ENCODE measurements at regions not wholly inside any gene's neighbourhood (a gene's known extent, or its start where the extent isn't known, plus 50 kb on each side); places are given as distances from the start of the nearest gene placed in this dataset.

- Histone ChIP-seq H3K4me3 (ENCODE audit: low read length) (no peak overlapping the region), H3K4me2 (ENCODE audit: low read length) (no peak overlapping the region), H3K36me3 (ENCODE audit: control insufficient read depth, low read length) (no peaks in the 10 kb centered on the region), H3K79me2 (ENCODE audit: control insufficient read depth, low read length) (no peaks in the 10 kb centered on the region), H3K27me3 (ENCODE audit: control insufficient read depth, low read length) (peaks cover 4% of the 10 kb centered on the region; the same call in 1 of the 2 replicates), H4K20me1 (ENCODE audit: control insufficient read depth, insufficient read depth, low read depth, low read length) (no peaks in the 10 kb centered on the region), H3K9me2 (replicated peaks; ENCODE audit: control insufficient read depth, low read length) (no peaks in the 10 kb centered on the region), H3K4me1 (ENCODE audit: control insufficient read depth, low read length) (no peaks in the 10 kb centered on the region), H3K27ac (ENCODE audit: low read depth, low read length) (no peak overlapping the region), H3F3A (ENCODE audit: control insufficient read depth, insufficient read depth) (no peaks in the 10 kb centered on the region), H3K9me3 (ENCODE audit: control insufficient read depth, insufficient read depth, low read length) (no peaks in the 10 kb centered on the region)
- TF ChIP-seq CTCF (IDR thresholded peaks at IDR 0.05; ENCODE audit: low read depth, low read length, poor library complexity, severe bottlenecking) = no peak
- TF ChIP-seq EZH2phosphoT487 (IDR thresholded peaks at IDR 0.05; ENCODE audit: borderline replicate concordance, low read length) = no peak
Measured at GRCh38 chr5:112649882-112650281, 87.8 kb upstream of the APC start.

- Histone ChIP-seq H3K79me2 (ENCODE audit: control insufficient read depth, low read length) (no peaks in the 10 kb centered on the region), H3K4me3 (ENCODE audit: low read length) (no peak overlapping the region), H3K4me1 (ENCODE audit: control insufficient read depth, low read length) (no peaks in the 10 kb centered on the region), H3K9me3 (ENCODE audit: control insufficient read depth, insufficient read depth, low read length) (no peaks in the 10 kb centered on the region), H3K27ac (ENCODE audit: low read depth, low read length) (no peak overlapping the region), H4K20me1 (ENCODE audit: control insufficient read depth, insufficient read depth, low read depth, low read length) (no peaks in the 10 kb centered on the region), H3K27me3 (ENCODE audit: control insufficient read depth, low read length) (peaks cover 4% of the 10 kb centered on the region; the same call in 1 of the 2 replicates), H3K9me2 (replicated peaks; ENCODE audit: control insufficient read depth, low read length) (no peaks in the 10 kb centered on the region), H3K36me3 (ENCODE audit: control insufficient read depth, low read length) (no peaks in the 10 kb centered on the region), H3F3A (ENCODE audit: control insufficient read depth, insufficient read depth) (no peaks in the 10 kb centered on the region), H3K4me2 (ENCODE audit: low read length) (no peak overlapping the region)
- TF ChIP-seq EZH2phosphoT487 (IDR thresholded peaks at IDR 0.05; ENCODE audit: borderline replicate concordance, low read length) (no peak), CTCF (IDR thresholded peaks at IDR 0.05; ENCODE audit: low read depth, low read length, poor library complexity, severe bottlenecking) (no peak)
Measured at GRCh38 chr5:112653638-112654205, 84.0 kb upstream of the APC start.

GRCh38 chr5:112655513-112655912 is 82.2 kb upstream of the APC start:
- H3K9me2 ChIP-seq (replicated peaks; ENCODE audit: control insufficient read depth, low read length) = no peaks in the 10 kb centered on the region
- H3K79me2 ChIP-seq (ENCODE audit: control insufficient read depth, low read length) = no peaks in the 10 kb centered on the region
- no peaks in the 10 kb centered on the region for H4K20me1 ChIP-seq (ENCODE audit: control insufficient read depth, insufficient read depth, low read depth, low read length)
- H3K36me3 ChIP-seq (ENCODE audit: control insufficient read depth, low read length) = no peaks in the 10 kb centered on the region
- no peak overlapping the region for H3K27ac ChIP-seq (ENCODE audit: low read depth, low read length)
- H3F3A ChIP-seq (ENCODE audit: control insufficient read depth, insufficient read depth) = no peaks in the 10 kb centered on the region
- no peak overlapping the region for H3K4me3 ChIP-seq (ENCODE audit: low read length)
- H3K27me3 ChIP-seq (ENCODE audit: control insufficient read depth, low read length) = no peaks in the 10 kb centered on the region; the same call in 1 of the 2 replicates
- no peak overlapping the region for H3K4me2 ChIP-seq (ENCODE audit: low read length)
- TF ChIP-seq EZH2phosphoT487 (IDR thresholded peaks at IDR 0.05; ENCODE audit: borderline replicate concordance, low read length) = no peak
- no peak for TF ChIP-seq CTCF (IDR thresholded peaks at IDR 0.05; ENCODE audit: low read depth, low read length, poor library complexity, severe bottlenecking)
- H3K4me1 ChIP-seq (ENCODE audit: control insufficient read depth, low read length) = no peaks in the 10 kb centered on the region
- no peaks in the 10 kb centered on the region for H3K9me3 ChIP-seq (ENCODE audit: control insufficient read depth, insufficient read depth, low read length)
